IMR-90 (cell line): ENCODE measurements at regions not wholly inside any gene's neighbourhood (a gene's known extent, or its start where the extent isn't known, plus 50 kb on each side); places are given as distances from the start of the nearest gene placed in this dataset.

Experiments
- ATAC-seq: fragments of 200-7000 bp; cut with Tn5 transposase; 2 replicates; pipeline ENCODE4 v1.9.1; 2020; ENCODE audit warnings: low read depth, mild to moderate bottlenecking, moderate library complexity
- BruUV-seq: library from RNA; stranded (reverse); fragments of 400-500 nt; replicated peaks from 2 replicates; lab custom pipeline; 2021; lab: Mats Ljungman, UMichigan
- CTCF ChIA-PET: fragments of 300-600 bp; formaldehyde crosslinking; extraction: SDS; loops from one replicate; lab custom pipeline; 2021; ENCODE audit warnings: antibody characterized with exemption; lab: Yijun Ruan, JAX
- POLR2A ChIA-PET: fragments of 300-600 bp; sonication (Branson Sonifier 250); formaldehyde crosslinking; loops from one replicate; lab custom pipeline; 2022; ENCODE audit warnings: antibody characterized with exemption; ENCODE audit not compliant: unreplicated experiment; lab: Charles Lee
- DNase-seq: peaks from one replicate; pipeline ENCODE4 v3.0.0; 2013
- H2AFZ ChIP-seq: replicated peaks from 2 replicates; pipeline ENCODE3; 2013; ENCODE audit warnings: low read length, mild to moderate bottlenecking; ENCODE audit not compliant: poor library complexity
- H2AK5ac ChIP-seq: 2 replicates; pipeline ENCODE4 v1.6.1; 2013; ENCODE audit warnings: low read depth, low read length, inconsistent platforms
- H2AK9ac ChIP-seq: replicated peaks from 2 replicates; pipeline ENCODE3; 2013; ENCODE audit warnings: mild to moderate bottlenecking, low read depth, low read length, moderate library complexity; ENCODE audit not compliant: poor library complexity
- H2BK120ac ChIP-seq: 2 replicates; pipeline ENCODE4 v1.6.1; 2013; ENCODE audit warnings: low read depth, low read length, inconsistent platforms
- H2BK15ac ChIP-seq: 3 replicates; pipeline ENCODE4 v1.6.1; 2013; ENCODE audit warnings: low read depth, low read length, inconsistent platforms
- H2BK20ac ChIP-seq: 2 replicates; pipeline ENCODE4 v1.6.1; 2013; ENCODE audit warnings: low read depth, mild to moderate bottlenecking, inconsistent platforms, low read length, moderate library complexity
- H2BK5ac ChIP-seq: 2 replicates; pipeline ENCODE4 v1.6.1; 2013; ENCODE audit warnings: mild to moderate bottlenecking, low read depth, low read length, inconsistent platforms; ENCODE audit not compliant: poor library complexity, severe bottlenecking
- H3K14ac ChIP-seq: replicated peaks from 2 replicates; pipeline ENCODE4 v1.6.1; 2013; ENCODE audit warnings: low read depth, low read length, inconsistent platforms
- H3K18ac ChIP-seq: 2 replicates; pipeline ENCODE4 v1.6.1; 2013; ENCODE audit warnings: low read depth, low read length, control low read depth
- H3K23ac ChIP-seq: 2 replicates; pipeline ENCODE4 v1.6.1; 2013; ENCODE audit warnings: low read depth, low read length, inconsistent platforms
- H3K27ac ChIP-seq: 2 replicates; pipeline ENCODE4 v1.5.1; 2013; ENCODE audit warnings: mild to moderate bottlenecking, control low read depth, low read length; ENCODE audit not compliant: insufficient read depth
- H3K27me3 ChIP-seq: 2 replicates; pipeline ENCODE4 v1.6.1; 2013; ENCODE audit warnings: low read length; ENCODE audit not compliant: control insufficient read depth, insufficient read depth
- H3K36me3 ChIP-seq: 2 replicates; pipeline ENCODE4 v1.6.1; 2013; ENCODE audit warnings: low read length, mixed read lengths; ENCODE audit not compliant: control insufficient read depth, insufficient read depth
- H3K4ac ChIP-seq: 2 replicates; pipeline ENCODE4 v1.6.1; 2013; ENCODE audit warnings: low read depth, low read length, inconsistent platforms
- H3K4me1 ChIP-seq: 2 replicates; pipeline ENCODE4 v1.6.1; 2013; ENCODE audit warnings: low read length, mixed read lengths; ENCODE audit not compliant: control insufficient read depth, insufficient read depth
- H3K4me2 ChIP-seq: 2 replicates; pipeline ENCODE4 v1.6.1; 2013; ENCODE audit warnings: low read depth, mild to moderate bottlenecking, control low read depth, low read length, moderate library complexity
- H3K4me3 ChIP-seq: 2 replicates; pipeline ENCODE4 v1.5.1; 2013; ENCODE audit warnings: low read depth, mild to moderate bottlenecking, control low read depth, low read length, moderate library complexity; ENCODE audit not compliant: insufficient read depth
- H3K56ac ChIP-seq: 2 replicates; pipeline ENCODE4 v1.6.1; 2013; ENCODE audit warnings: low read length, inconsistent platforms; ENCODE audit not compliant: insufficient read depth; ENCODE audit errors: extremely low read depth
- H3K79me1 ChIP-seq, 2 experiments: 2 replicates each; pipeline ENCODE4 v1.6.1; 2013; ENCODE audit warnings: low read length in 2 of 2, inconsistent platforms in 1 of 2, low read depth in 1 of 2
- H3K9ac ChIP-seq: 2 replicates; pipeline ENCODE4 v1.6.1; 2013; ENCODE audit warnings: low read depth, low read length, control low read depth
- H3K9me1 ChIP-seq: 2 replicates; pipeline ENCODE4 v1.6.1; 2013; ENCODE audit warnings: low read length, inconsistent platforms; ENCODE audit not compliant: insufficient read depth
- H3K9me3 ChIP-seq: 2 replicates; pipeline ENCODE4 v1.6.1; 2013; ENCODE audit warnings: low read length; ENCODE audit not compliant: control insufficient read depth, insufficient read depth
- H4K20me1 ChIP-seq: 2 replicates; pipeline ENCODE4 v1.6.1; 2013; ENCODE audit warnings: low read length, inconsistent platforms; ENCODE audit not compliant: insufficient read depth
- H4K5ac ChIP-seq: 2 replicates; pipeline ENCODE4 v1.6.1; 2013; ENCODE audit warnings: mild to moderate bottlenecking, low read depth, low read length, control low read depth
- H4K8ac ChIP-seq, 2 experiments: 2 replicates each; pipeline ENCODE4 v1.6.1; 2013; ENCODE audit warnings: low read depth in 2 of 2, low read length in 2 of 2, control low read depth in 1 of 2, inconsistent platforms in 1 of 2
- H4K91ac ChIP-seq: 2 replicates; pipeline ENCODE4 v1.6.1; 2013; ENCODE audit warnings: low read depth, low read length, inconsistent platforms; ENCODE audit not compliant: insufficient read depth
- BHLHE40 ChIP-seq: fragments of 150-350 bp; IDR thresholded peaks from 2 replicates; pipeline ENCODE4 v1.6.1; 2016; ENCODE audit warnings: mild to moderate bottlenecking, low read depth, low read length
- CHD1 ChIP-seq: IDR thresholded peaks from 2 replicates; pipeline ENCODE4 v1.6.1; 2012; ENCODE audit warnings: low read depth, low read length, improper control_type of control experiment
- ELK1 ChIP-seq: fragments of 150-350 bp; IDR thresholded peaks from 2 replicates; pipeline ENCODE4 v1.6.1; 2016; ENCODE audit warnings: low read depth, mild to moderate bottlenecking, low read length, moderate library complexity, borderline replicate concordance
- FOS ChIP-seq: fragments of 150-350 bp; IDR thresholded peaks from 2 replicates; pipeline ENCODE4 v1.6.1; 2016; ENCODE audit warnings: low read depth, low read length
- MXI1 ChIP-seq: IDR thresholded peaks from 2 replicates; pipeline ENCODE4 v1.6.1; 2012; ENCODE audit warnings: low read depth, mild to moderate bottlenecking, low read length, moderate library complexity, borderline replicate concordance
- SMC3 ChIP-seq: fragments of 150-350 bp; IDR thresholded peaks from 2 replicates; pipeline ENCODE4 v1.6.1; 2016; ENCODE audit warnings: low read depth, mild to moderate bottlenecking, antibody characterized with exemption, low read length, moderate library complexity
- WGBS, 2 experiments: methylation state at CpG; one replicate each; pipeline versions ENCODE4 v1.1.5 to v1.1.7; 2013; ENCODE audit warnings: missing lambda C conversion rate in 2 of 2; ENCODE audit not compliant: insufficient read length in 1 of 2; ENCODE audit errors: extremely low coverage in 2 of 2; 5-methylcytosine and 5-hydroxymethylcytosine counted together
- dilution Hi-C: fragments of 300-500 bp; cut with HindIII; formaldehyde crosslinking; loops from one replicate; pipeline ENCODE4 v1.14.3; 2018; ENCODE audit warnings: low sequenced_read_pairs; ENCODE audit not compliant: unreplicated experiment
- in situ Hi-C: fragments of 300-500 bp; cut with MboI; formaldehyde crosslinking; loops from 3 replicates; pipeline ENCODE4 v1.14.3; 2019; ENCODE audit warnings: low sequenced_read_pairs, inconsistent platforms, mixed read lengths
- intact Hi-C: fragments of 100-400 bp; cut with micrococcal nuclease; formaldehyde crosslinking; loops from 2 replicates; pipeline ENCODE4 v1.10.0; 2022
- TF ChIP-seq, protein P1 (sequence below): conservative IDR thresholded peaks from 2 replicates; pipeline ENCODE4 v1.5.1; 2012; ENCODE audit warnings: mild to moderate bottlenecking, low read depth, low read length, improper control_type of control experiment

DNA sequence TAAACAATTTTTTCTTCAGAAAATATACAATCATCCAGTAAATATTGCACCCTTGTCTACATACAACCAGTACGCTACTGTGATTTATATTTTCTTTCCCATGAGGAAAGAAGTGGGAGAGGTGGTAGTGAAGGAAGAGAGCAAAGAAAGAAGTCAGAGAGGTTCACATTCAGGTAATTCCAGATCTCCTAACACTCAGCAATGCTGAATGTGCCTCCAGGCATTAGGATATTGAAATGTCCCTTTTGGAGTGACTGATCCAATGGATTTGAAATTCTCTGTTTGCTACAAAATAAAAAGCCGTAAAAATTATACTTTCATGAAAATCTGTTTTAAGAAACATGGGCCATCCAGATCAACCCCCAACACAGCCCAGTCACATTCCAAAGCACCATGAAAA is 211.9 kb upstream of the NR3C2 start:
- Histone ChIP-seq H3K4me3 (no peak overlapping the region), H3K4me2 (no peak overlapping the region), H2AK5ac (no peak overlapping the region), H4K91ac (no peak overlapping the region), H3K56ac (no peak overlapping the region), H3K9me3 (no peaks in the 10 kb centered on the region), H3K9me1 (no peaks in the 10 kb centered on the region), H2BK120ac (no peak overlapping the region), H2BK20ac (no peak overlapping the region), H2BK5ac (no peak overlapping the region), H3K23ac (no peak overlapping the region), H3K27me3 (no peaks in the 10 kb centered on the region), H3K79me1 (no peaks in the 10 kb centered on the region), H3K9ac (no peak overlapping the region), H3K27ac (no peak overlapping the region), H2BK15ac (no peak overlapping the region), H3K36me3 (no peaks in the 10 kb centered on the region), H2AK9ac (no peak overlapping the region), H4K5ac (no peak overlapping the region), H4K20me1 (no peaks in the 10 kb centered on the region), H3K4ac (no peak overlapping the region), H3K4me1 (no peaks in the 10 kb centered on the region), H4K8ac (no peak overlapping the region), H2AFZ (no peak overlapping the region), H3K14ac (no peak overlapping the region), H3K18ac (no peak overlapping the region)
- POLR2A ChIA-PET: no interaction called here
- intact Hi-C loops: no loop called here
- no peak for DNase-seq
- BruUV-seq: no TSS peak
- no CpG with 5 or more reads among the region's 2 CpGs for WGBS, 2 experiments
- no peak for ATAC-seq
- TF ChIP-seq MXI1 (no peak), CHD1 (no peak), FOS (no peak), BHLHE40 (no peak), ELK1 (no peak), SMC3 (no peak)
- TF ChIP-seq, protein P1, sequence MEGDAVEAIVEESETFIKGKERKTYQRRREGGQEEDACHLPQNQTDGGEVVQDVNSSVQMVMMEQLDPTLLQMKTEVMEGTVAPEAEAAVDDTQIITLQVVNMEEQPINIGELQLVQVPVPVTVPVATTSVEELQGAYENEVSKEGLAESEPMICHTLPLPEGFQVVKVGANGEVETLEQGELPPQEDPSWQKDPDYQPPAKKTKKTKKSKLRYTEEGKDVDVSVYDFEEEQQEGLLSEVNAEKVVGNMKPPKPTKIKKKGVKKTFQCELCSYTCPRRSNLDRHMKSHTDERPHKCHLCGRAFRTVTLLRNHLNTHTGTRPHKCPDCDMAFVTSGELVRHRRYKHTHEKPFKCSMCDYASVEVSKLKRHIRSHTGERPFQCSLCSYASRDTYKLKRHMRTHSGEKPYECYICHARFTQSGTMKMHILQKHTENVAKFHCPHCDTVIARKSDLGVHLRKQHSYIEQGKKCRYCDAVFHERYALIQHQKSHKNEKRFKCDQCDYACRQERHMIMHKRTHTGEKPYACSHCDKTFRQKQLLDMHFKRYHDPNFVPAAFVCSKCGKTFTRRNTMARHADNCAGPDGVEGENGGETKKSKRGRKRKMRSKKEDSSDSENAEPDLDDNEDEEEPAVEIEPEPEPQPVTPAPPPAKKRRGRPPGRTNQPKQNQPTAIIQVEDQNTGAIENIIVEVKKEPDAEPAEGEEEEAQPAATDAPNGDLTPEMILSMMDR: no peak
- dilution Hi-C loops: no loop called here
- CTCF ChIA-PET: no interaction called here
- in situ Hi-C loops: no loop called here
